Left renal cortex interstitium (tissue), 4 donors: ENCODE measurements at regions not wholly inside any gene's neighbourhood (a gene's known extent, or its start where the extent isn't known, plus 50 kb on each side); places are given as distances from the start of the nearest gene placed in this dataset.

Experiments used
- DNase-seq, 4 donors: peaks; one replicate each; pipeline ENCODE4 v3.0.0-alpha.2; 2013; ENCODE audit warnings: low read depth in 4 of 4, low spot score in 2 of 4, missing footprints in 1 of 4

GRCh38 chr11:70826541-70827335, 425.6 kb downstream of the SHANK2 start:
- DNase-seq, result no peak

GRCh38 chr11:70828593-70829082, 423.7 kb downstream of the SHANK2 start:
- DNase-seq, result no peak

- no peak for DNase-seq
These were observed 423.1 kb downstream of the SHANK2 start for GRCh38 chr11:70829134-70829885.

GRCh38 chr11:70829886-70830272, 422.5 kb downstream of the SHANK2 start:
- no peak for DNase-seq

GRCh38 chr11:70833011-70833410, 419.4 kb downstream of the SHANK2 start:
- no peak for DNase-seq

GRCh38 chr11:70833554-70833953, 418.8 kb downstream of the SHANK2 start:
- no peak for DNase-seq

- DNase-seq, result no peak
These were observed 418.0 kb downstream of the SHANK2 start for GRCh38 chr11:70834277-70834940.

GRCh38 chr11:70834984-70835560, 417.3 kb downstream of the SHANK2 start:
- DNase-seq, result no peak

GRCh38 chr11:70836071-70836470, 416.3 kb downstream of the SHANK2 start:
- DNase-seq, result no peak

GRCh38 chr11:70838198-70838597, 414.2 kb downstream of the SHANK2 start:
- DNase-seq, result no peak

GRCh38 chr11:70839851-70840250, 412.5 kb downstream of the SHANK2 start:
- no peak for DNase-seq

GRCh38 chr11:70841264-70841663, 411.1 kb downstream of the SHANK2 start:
- no peak for DNase-seq

GRCh38 chr11:70842256-70842655, 410.1 kb downstream of the SHANK2 start:
- no peak for DNase-seq

GRCh38 chr11:70842701-70843100, 409.7 kb downstream of the SHANK2 start:
- DNase-seq, result no peak

GRCh38 chr11:70843906-70844305, 408.5 kb downstream of the SHANK2 start:
- DNase-seq, result no peak

- DNase-seq, result no peak
These were observed 408.0 kb downstream of the SHANK2 start for GRCh38 chr11:70844387-70844786.

- DNase-seq, result no peak
These were observed 406.8 kb downstream of the SHANK2 start for GRCh38 chr11:70845591-70846041.

- DNase-seq, result no peak
These were observed 405.4 kb downstream of the SHANK2 start for GRCh38 chr11:70846781-70847655.

GRCh38 chr11:70848243-70848750, 404.1 kb downstream of the SHANK2 start:
- DNase-seq, result no peak

- DNase-seq, result no peak
These were observed 403.3 kb downstream of the SHANK2 start for GRCh38 chr11:70849031-70849430.
